GM12872 (cell line): ENCODE measurements at regions not wholly inside any gene's neighbourhood (a gene's known extent, or its start where the extent isn't known, plus 50 kb on each side); places are given as distances from the start of the nearest gene placed in this dataset.
A peak's percentile ranks its signal among the peaks of the same experiment; 100 is the strongest.

ENCODE experiments used
- TF ChIP-seq, protein P1 (sequence below): IDR thresholded peaks from 3 replicates; pipeline ENCODE4 v1.5.1; 2011; ENCODE audit warnings: low read depth, mild to moderate bottlenecking, low read length, moderate library complexity; ENCODE audit not compliant: insufficient read depth

DNA sequence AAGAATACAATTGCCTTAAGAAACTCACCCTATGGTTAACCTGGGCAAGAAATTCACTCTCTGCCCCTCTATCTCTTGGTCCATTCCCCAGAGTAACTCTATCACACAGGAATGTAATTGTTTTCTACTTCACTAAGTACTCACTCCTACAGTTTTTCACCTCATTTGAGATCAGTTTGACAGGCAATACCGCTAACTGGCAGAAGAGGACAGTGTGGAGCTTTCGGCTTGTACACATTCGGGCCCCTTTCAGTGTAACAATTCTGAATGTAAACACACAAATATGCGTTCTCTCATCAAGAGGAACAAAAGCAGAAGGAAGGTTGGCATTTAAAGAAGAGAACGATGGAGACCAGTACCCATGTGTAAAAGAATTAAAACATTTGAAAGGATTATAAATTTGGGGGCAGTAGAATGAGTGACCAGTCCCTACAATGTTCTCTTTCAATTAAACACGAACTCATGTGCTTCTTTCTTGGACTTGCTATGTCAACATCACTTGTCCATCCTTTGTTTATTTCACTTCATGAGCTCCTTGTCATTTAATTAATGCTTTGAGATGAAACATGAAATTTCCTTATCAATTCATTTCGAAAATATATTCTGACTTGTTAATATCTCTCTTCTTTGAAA lies 188.5 kb upstream of the GRAMD2B start:
- TF ChIP-seq, protein P1, sequence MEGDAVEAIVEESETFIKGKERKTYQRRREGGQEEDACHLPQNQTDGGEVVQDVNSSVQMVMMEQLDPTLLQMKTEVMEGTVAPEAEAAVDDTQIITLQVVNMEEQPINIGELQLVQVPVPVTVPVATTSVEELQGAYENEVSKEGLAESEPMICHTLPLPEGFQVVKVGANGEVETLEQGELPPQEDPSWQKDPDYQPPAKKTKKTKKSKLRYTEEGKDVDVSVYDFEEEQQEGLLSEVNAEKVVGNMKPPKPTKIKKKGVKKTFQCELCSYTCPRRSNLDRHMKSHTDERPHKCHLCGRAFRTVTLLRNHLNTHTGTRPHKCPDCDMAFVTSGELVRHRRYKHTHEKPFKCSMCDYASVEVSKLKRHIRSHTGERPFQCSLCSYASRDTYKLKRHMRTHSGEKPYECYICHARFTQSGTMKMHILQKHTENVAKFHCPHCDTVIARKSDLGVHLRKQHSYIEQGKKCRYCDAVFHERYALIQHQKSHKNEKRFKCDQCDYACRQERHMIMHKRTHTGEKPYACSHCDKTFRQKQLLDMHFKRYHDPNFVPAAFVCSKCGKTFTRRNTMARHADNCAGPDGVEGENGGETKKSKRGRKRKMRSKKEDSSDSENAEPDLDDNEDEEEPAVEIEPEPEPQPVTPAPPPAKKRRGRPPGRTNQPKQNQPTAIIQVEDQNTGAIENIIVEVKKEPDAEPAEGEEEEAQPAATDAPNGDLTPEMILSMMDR = peak; percentile 80

DNA sequence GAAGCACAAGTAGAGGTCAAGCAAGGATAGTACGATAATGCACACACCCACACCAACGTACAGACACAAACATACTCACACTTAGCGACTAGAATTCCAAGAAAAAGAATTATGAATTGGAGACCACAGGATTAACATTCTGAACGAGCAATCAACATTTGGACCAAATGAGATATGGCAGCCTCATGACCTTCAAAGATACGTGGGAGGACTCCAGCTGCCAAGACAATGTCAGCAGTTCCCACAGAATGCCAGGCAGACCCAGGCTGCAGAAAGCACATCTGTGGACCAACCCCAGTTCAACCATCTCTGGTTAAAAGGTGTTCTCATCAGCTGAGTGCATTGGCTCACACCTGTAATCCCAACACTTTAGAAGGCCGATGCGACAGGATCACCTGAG lies 187.6 kb upstream of the GRAMD2B start:
- TF ChIP-seq, protein P1 = no peak

DNA sequence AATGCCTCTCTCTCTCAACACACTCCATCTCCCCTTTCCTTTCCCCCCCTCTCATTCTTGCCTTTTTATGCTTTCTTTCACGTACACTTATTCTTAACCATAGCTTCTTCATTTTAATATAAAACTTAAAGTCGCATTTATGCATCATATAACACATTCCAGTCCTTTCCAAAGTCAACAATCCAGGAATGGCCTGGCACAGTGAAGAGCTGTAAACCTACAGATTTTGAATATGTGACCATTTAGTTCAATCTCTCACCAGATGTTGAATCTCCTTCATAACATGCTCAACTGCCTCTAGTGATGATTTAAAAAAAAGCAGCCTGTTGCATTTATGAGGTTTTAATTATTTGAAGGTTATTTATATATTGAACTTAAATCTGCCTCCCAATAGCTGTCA lies 186.2 kb upstream of the GRAMD2B start:
- TF ChIP-seq, protein P1 = no peak

DNA sequence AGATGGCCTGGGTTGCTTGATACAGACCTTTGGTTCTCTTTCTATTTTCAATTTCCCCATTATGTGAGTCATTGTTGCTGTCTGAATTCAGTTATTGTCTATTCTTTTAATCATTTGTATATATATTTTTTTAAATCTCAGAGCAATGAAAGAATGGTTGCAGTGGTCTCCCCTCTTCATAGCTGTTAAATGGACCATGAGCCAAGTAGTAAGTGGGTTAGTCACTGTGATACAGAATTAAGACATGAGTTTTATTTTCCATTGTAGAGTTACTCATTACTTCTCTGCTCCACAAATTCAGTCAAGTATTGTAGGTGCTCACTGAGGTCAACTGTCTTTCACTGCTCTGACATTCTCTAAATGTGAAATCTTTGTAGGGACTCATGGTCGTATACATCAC lies 174.6 kb upstream of the GRAMD2B start:
- TF ChIP-seq, protein P1 = no peak

DNA sequence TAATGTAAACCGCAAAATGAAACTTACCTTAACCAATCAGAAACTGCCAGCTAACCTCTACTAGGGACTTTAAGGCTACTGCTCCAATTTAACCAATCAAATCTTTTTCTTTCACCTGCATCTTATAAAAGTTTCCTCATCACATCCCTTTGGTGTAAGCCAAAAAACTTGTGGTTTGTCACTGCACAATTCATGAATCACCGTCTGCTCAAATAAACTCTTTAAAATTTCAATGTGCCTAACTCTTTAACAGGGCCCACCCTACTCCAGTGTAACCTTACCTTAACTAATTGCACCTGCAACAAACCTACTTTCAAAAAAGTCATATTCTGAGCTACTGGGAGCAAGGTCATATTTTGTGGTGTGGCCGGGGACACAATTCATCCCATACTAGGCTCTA lies 172.2 kb upstream of the GRAMD2B start:
- TF ChIP-seq, protein P1 = no peak

DNA sequence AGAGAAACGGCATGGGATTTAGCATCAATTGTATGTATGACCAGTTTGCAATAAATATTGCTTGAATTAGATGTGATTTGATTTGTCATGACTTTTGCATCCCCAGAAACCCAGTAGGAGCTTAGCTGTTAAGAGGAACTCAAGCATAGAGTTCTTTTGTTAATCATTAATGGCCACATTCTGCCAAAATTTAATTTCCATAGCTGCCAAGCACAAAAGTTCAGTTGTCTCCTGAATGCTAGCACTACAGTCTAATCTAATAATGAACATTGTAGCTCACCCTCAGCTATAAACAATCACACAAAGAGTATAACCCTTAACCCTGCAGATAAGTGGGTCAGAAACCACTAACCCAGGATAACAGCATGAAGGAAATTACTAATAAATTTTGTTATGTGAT lies 169.8 kb upstream of the GRAMD2B start:
- TF ChIP-seq, protein P1 = no peak

DNA sequence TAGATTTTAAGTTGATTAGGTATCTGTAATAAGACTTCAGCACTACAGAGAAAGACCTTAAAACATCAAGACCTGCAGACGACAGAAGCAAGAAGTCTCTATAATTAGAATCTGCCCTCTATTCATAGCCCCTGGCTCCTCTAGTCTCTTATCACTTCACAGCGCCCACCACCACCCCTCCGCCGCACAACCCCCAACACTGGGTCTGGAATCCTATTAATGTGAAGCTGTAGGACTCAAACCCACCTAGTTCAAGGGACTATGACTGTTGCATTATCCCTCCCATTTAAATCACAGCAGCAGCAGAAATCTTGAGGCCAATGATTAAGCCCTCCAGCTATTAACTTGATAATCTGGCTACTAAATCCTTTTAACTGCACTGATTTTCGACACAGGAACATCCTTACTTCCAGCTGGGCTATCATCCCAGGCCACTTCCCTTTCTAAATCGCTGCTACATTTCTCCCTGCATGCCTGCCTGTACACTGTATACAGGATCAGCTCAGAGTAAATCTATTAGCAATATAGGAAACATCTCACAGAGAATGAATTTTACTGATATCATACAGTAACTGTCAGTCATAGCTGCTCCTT lies 159.5 kb upstream of the GRAMD2B start:
- TF ChIP-seq, protein P1 = no peak
